ENCODE measurements at regions not wholly inside any gene's neighbourhood (a gene's known extent, or its start where the extent isn't known, plus 50 kb on each side); places are given as distances from the start of the nearest gene placed in this dataset.

- no peaks in the 10 kb centered on the region for H3K4me1 ChIP-seq (ENCODE audit: control insufficient read depth, insufficient read depth, low read length, poor library complexity, severe bottlenecking)
- no peak overlapping the region for H3K4me3 Mint-ChIP-seq
- no peaks in the 10 kb centered on the region for H3K27me3 Mint-ChIP-seq
- no peaks in the 10 kb centered on the region for H3K4me1 Mint-ChIP-seq
- no peaks in the 10 kb centered on the region for H3K27me3 ChIP-seq (ENCODE audit: control insufficient read depth, insufficient read depth, low read length)
- H3K27ac ChIP-seq (ENCODE audit: insufficient read depth, low read length, poor library complexity, severe bottlenecking): no peak overlapping the region
- peaks cover 0 to 3% (median 2%) of the 10 kb centered on the region in 7 donors for H3K9me3 Mint-ChIP-seq
- H3K4me3 ChIP-seq (ENCODE audit: low read depth, low read length): no peak overlapping the region
- no peaks in the 10 kb centered on the region for H3K36me3 Mint-ChIP-seq
- ATAC-seq (ENCODE audit: low read depth in 2 of 2): no peak
- no peak for DNase-seq
- H3K9me3 ChIP-seq (ENCODE audit: control insufficient read depth in 2 of 2, low read length in 2 of 2): no peaks in the 10 kb centered on the region
- H3K36me3 ChIP-seq (ENCODE audit: control insufficient read depth, insufficient read depth, low read length): no peaks in the 10 kb centered on the region
- no peak overlapping the region for H3K27ac Mint-ChIP-seq
Observed at GRCh38 chr2:11907190-11907589, 160.8 kb downstream of the LPIN1 start.

- Mint-ChIP-seq H3K4me3 (no peak overlapping the region), H3K27me3 (no peaks in the 10 kb centered on the region), H3K27ac (no peak overlapping the region), H3K4me1 (no peaks in the 10 kb centered on the region), H3K36me3 (no peaks in the 10 kb centered on the region), H3K9me3 (peaks cover 0 to 9% (median 5%) of the 10 kb centered on the region in 7 donors)
- DNase-seq (no peak), ATAC-seq (ENCODE audit: low read depth in 2 of 2) (no peak)
- Histone ChIP-seq H3K27me3 (ENCODE audit: control insufficient read depth, insufficient read depth, low read length) (no peaks in the 10 kb centered on the region), H3K9me3 (ENCODE audit: control insufficient read depth in 2 of 2, low read length in 2 of 2) (no peaks in the 10 kb centered on the region), H3K27ac (ENCODE audit: insufficient read depth, low read length, poor library complexity, severe bottlenecking) (no peak overlapping the region), H3K4me3 (ENCODE audit: low read depth, low read length) (no peak overlapping the region), H3K36me3 (ENCODE audit: control insufficient read depth, insufficient read depth, low read length) (no peaks in the 10 kb centered on the region), H3K4me1 (ENCODE audit: control insufficient read depth, insufficient read depth, low read length, poor library complexity, severe bottlenecking) (no peaks in the 10 kb centered on the region)
Observed at GRCh38 chr2:11910971-11911370, 164.5 kb downstream of the LPIN1 start.

GRCh38 chr2:11912980-11913379 is 166.5 kb downstream of the LPIN1 start:
- H3K27ac Mint-ChIP-seq: no peak overlapping the region
- no peak overlapping the region for H3K4me3 ChIP-seq (ENCODE audit: low read depth, low read length)

GRCh38 chr2:11914455-11914854 is 168.0 kb downstream of the LPIN1 start:
- H3K9me3 ChIP-seq (ENCODE audit: control insufficient read depth in 2 of 2, low read length in 2 of 2): no peaks in the 10 kb centered on the region
- no peak overlapping the region for H3K27ac ChIP-seq (ENCODE audit: insufficient read depth, low read length, poor library complexity, severe bottlenecking)
- Mint-ChIP-seq H3K9me3 (peaks cover 0 to 10% (median 5%) of the 10 kb centered on the region in 7 donors), H3K27me3 (peaks cover 9% of the 10 kb centered on the region), H3K36me3 (no peaks in the 10 kb centered on the region), H3K27ac (no peak overlapping the region), H3K4me1 (no peaks in the 10 kb centered on the region), H3K4me3 (no peak overlapping the region)
- H3K36me3 ChIP-seq (ENCODE audit: control insufficient read depth, insufficient read depth, low read length): no peaks in the 10 kb centered on the region
- ATAC-seq (ENCODE audit: low read depth in 2 of 2): no peak
- H3K4me1 ChIP-seq (ENCODE audit: control insufficient read depth, insufficient read depth, low read length, poor library complexity, severe bottlenecking): no peaks in the 10 kb centered on the region
- DNase-seq: no peak
- H3K4me3 ChIP-seq (ENCODE audit: low read depth, low read length): no peak overlapping the region
- no peaks in the 10 kb centered on the region for H3K27me3 ChIP-seq (ENCODE audit: control insufficient read depth, insufficient read depth, low read length)

More at GRCh38 chr2:11912980-11913379, 166.5 kb downstream of the LPIN1 start:
- H3K9me3 Mint-ChIP-seq: peaks cover 0 to 9% (median 5%) of the 10 kb centered on the region in 7 donors
- DNase-seq (no peak), ATAC-seq (ENCODE audit: low read depth in 2 of 2) (no peak)
- H3K4me1 Mint-ChIP-seq: no peaks in the 10 kb centered on the region
- no peak overlapping the region for H3K4me3 Mint-ChIP-seq
- no peak overlapping the region for H3K27ac ChIP-seq (ENCODE audit: insufficient read depth, low read length, poor library complexity, severe bottlenecking)
- H3K36me3 Mint-ChIP-seq: no peaks in the 10 kb centered on the region
- no peaks in the 10 kb centered on the region for H3K27me3 ChIP-seq (ENCODE audit: control insufficient read depth, insufficient read depth, low read length)
- H3K36me3 ChIP-seq (ENCODE audit: control insufficient read depth, insufficient read depth, low read length): no peaks in the 10 kb centered on the region
- H3K27me3 Mint-ChIP-seq: peaks cover 9% of the 10 kb centered on the region
- no peaks in the 10 kb centered on the region for H3K9me3 ChIP-seq (ENCODE audit: control insufficient read depth in 2 of 2, low read length in 2 of 2)
- H3K4me1 ChIP-seq (ENCODE audit: control insufficient read depth, insufficient read depth, low read length, poor library complexity, severe bottlenecking): no peaks in the 10 kb centered on the region

- DNase-seq (no peak), ATAC-seq (ENCODE audit: low read depth in 2 of 2) (no peak)
- Histone ChIP-seq H3K9me3 (ENCODE audit: control insufficient read depth in 2 of 2, low read length in 2 of 2) (no peaks in the 10 kb centered on the region), H3K4me3 (ENCODE audit: low read depth, low read length) (no peak overlapping the region), H3K27ac (ENCODE audit: insufficient read depth, low read length, poor library complexity, severe bottlenecking) (no peak overlapping the region), H3K36me3 (ENCODE audit: control insufficient read depth, insufficient read depth, low read length) (no peaks in the 10 kb centered on the region), H3K4me1 (ENCODE audit: control insufficient read depth, insufficient read depth, low read length, poor library complexity, severe bottlenecking) (no peaks in the 10 kb centered on the region), H3K27me3 (ENCODE audit: control insufficient read depth, insufficient read depth, low read length) (no peaks in the 10 kb centered on the region)
- H3K4me1 Mint-ChIP-seq: no peaks in the 10 kb centered on the region
- no peak overlapping the region for H3K4me3 Mint-ChIP-seq
- no peaks in the 10 kb centered on the region for H3K36me3 Mint-ChIP-seq
- peaks cover 0 to 10% (median 3%) of the 10 kb centered on the region in 7 donors for H3K9me3 Mint-ChIP-seq
- no peak overlapping the region for H3K27ac Mint-ChIP-seq
- H3K27me3 Mint-ChIP-seq: peaks cover 19% of the 10 kb centered on the region
Observed at GRCh38 chr2:11915650-11916049, 169.2 kb downstream of the LPIN1 start.

- Mint-ChIP-seq H3K9me3 (peaks cover 0 to 4% (median 0%) of the 10 kb centered on the region in 7 donors), H3K27me3 (peaks cover 31% of the 10 kb centered on the region), H3K4me1 (peaks cover 0 to 4% (median 1%) of the 10 kb centered on the region in 4 donors), H3K27ac (no peak overlapping the region), H3K36me3 (no peaks in the 10 kb centered on the region), H3K4me3 (no peak overlapping the region)
- H3K4me3 ChIP-seq (ENCODE audit: low read depth, low read length): no peak overlapping the region
- ATAC-seq (ENCODE audit: low read depth in 2 of 2): no peak
- H3K27me3 ChIP-seq (ENCODE audit: control insufficient read depth, insufficient read depth, low read length): no peaks in the 10 kb centered on the region
- no peaks in the 10 kb centered on the region for H3K36me3 ChIP-seq (ENCODE audit: control insufficient read depth, insufficient read depth, low read length)
- no peak overlapping the region for H3K27ac ChIP-seq (ENCODE audit: insufficient read depth, low read length, poor library complexity, severe bottlenecking)
- H3K9me3 ChIP-seq (ENCODE audit: control insufficient read depth in 2 of 2, low read length in 2 of 2): no peaks in the 10 kb centered on the region
- DNase-seq: no peak
- no peaks in the 10 kb centered on the region for H3K4me1 ChIP-seq (ENCODE audit: control insufficient read depth, insufficient read depth, low read length, poor library complexity, severe bottlenecking)
Observed at GRCh38 chr2:11919953-11920352, 173.5 kb downstream of the LPIN1 start.

- ATAC-seq (ENCODE audit: low read depth in 2 of 2): no peak
- Mint-ChIP-seq H3K4me3 (no peak overlapping the region), H3K36me3 (no peaks in the 10 kb centered on the region), H3K4me1 (peaks cover 0 to 4% (median 1%) of the 10 kb centered on the region in 4 donors), H3K27ac (no peak overlapping the region), H3K9me3 (peaks cover 0 to 1% (median 0%) of the 10 kb centered on the region in 7 donors), H3K27me3 (peaks cover 31% of the 10 kb centered on the region)
- Histone ChIP-seq H3K4me3 (ENCODE audit: low read depth, low read length) (no peak overlapping the region), H3K36me3 (ENCODE audit: control insufficient read depth, insufficient read depth, low read length) (no peaks in the 10 kb centered on the region), H3K9me3 (ENCODE audit: control insufficient read depth in 2 of 2, low read length in 2 of 2) (no peaks in the 10 kb centered on the region), H3K27ac (ENCODE audit: insufficient read depth, low read length, poor library complexity, severe bottlenecking) (no peak overlapping the region), H3K4me1 (ENCODE audit: control insufficient read depth, insufficient read depth, low read length, poor library complexity, severe bottlenecking) (no peaks in the 10 kb centered on the region), H3K27me3 (ENCODE audit: control insufficient read depth, insufficient read depth, low read length) (peaks cover 3% of the 10 kb centered on the region)
- no peak for DNase-seq
Observed at GRCh38 chr2:11920993-11921583, 174.7 kb downstream of the LPIN1 start.

GRCh38 chr2:11922294-11922693 is 175.9 kb downstream of the LPIN1 start:
- Mint-ChIP-seq H3K27ac (no peak overlapping the region), H3K27me3 (peaks cover 26% of the 10 kb centered on the region), H3K36me3 (no peaks in the 10 kb centered on the region), H3K9me3 (peaks cover 0 to 1% (median 0%) of the 10 kb centered on the region in 7 donors), H3K4me3 (no peak overlapping the region), H3K4me1 (peaks cover 0 to 4% (median 1%) of the 10 kb centered on the region in 4 donors)
- no peak for DNase-seq
- no peak for ATAC-seq (ENCODE audit: low read depth in 2 of 2)
- H3K4me3 ChIP-seq (ENCODE audit: low read depth, low read length): no peak overlapping the region
- no peaks in the 10 kb centered on the region for H3K9me3 ChIP-seq (ENCODE audit: control insufficient read depth in 2 of 2, low read length in 2 of 2)
- H3K27me3 ChIP-seq (ENCODE audit: control insufficient read depth, insufficient read depth, low read length): peaks cover 3% of the 10 kb centered on the region
- no peaks in the 10 kb centered on the region for H3K4me1 ChIP-seq (ENCODE audit: control insufficient read depth, insufficient read depth, low read length, poor library complexity, severe bottlenecking)
- no peak overlapping the region for H3K27ac ChIP-seq (ENCODE audit: insufficient read depth, low read length, poor library complexity, severe bottlenecking)
- H3K36me3 ChIP-seq (ENCODE audit: control insufficient read depth, insufficient read depth, low read length): no peaks in the 10 kb centered on the region

Measured in CD4-positive, CD25-positive, alpha-beta regulatory T cell (primary cell).